ENCODE measurements at regions not wholly inside any gene's neighbourhood (a gene's known extent, or its start where the extent isn't known, plus 50 kb on each side); places are given as distances from the start of the nearest gene placed in this dataset.

GRCh38 chr2:62576276-62576939 is 70.4 kb upstream of the TMEM17 start:
- no peak overlapping the region for H3K4me3 ChIP-seq (ENCODE audit: low read depth, low read length)
- no peaks in the 10 kb centered on the region for H3K36me3 ChIP-seq (ENCODE audit: control insufficient read depth in 2 of 2, insufficient read depth in 1 of 2, low read length in 2 of 2)
- ChIA-PET POLR2A (no interaction called here), CTCF (interaction anchor here (0.6 kb wide), 1 partner anchor 120 kb away, joined by 4 read pairs; no protein-coding TSS in a partner anchor)
- TF ChIP-seq YY2 (tag by site-specific recombination; IDR thresholded peaks at IDR 0.05), result no peak
- H3K27ac ChIP-seq (ENCODE audit: extremely low read depth, low read depth, low read length), result no peak overlapping the region
- H3K9me3 ChIP-seq (ENCODE audit: control insufficient read depth, insufficient read depth, low read depth, low read length), result no peaks in the 10 kb centered on the region
- no peaks in the 10 kb centered on the region for H3K4me1 ChIP-seq (ENCODE audit: control insufficient read depth, insufficient read depth, low read length)

- Histone ChIP-seq H3K27ac (ENCODE audit: extremely low read depth, low read depth, low read length) (no peak overlapping the region), H3K9me3 (ENCODE audit: control insufficient read depth, insufficient read depth, low read depth, low read length) (no peaks in the 10 kb centered on the region), H3K36me3 (ENCODE audit: control insufficient read depth in 2 of 2, insufficient read depth in 1 of 2, low read length in 2 of 2) (no peaks in the 10 kb centered on the region), H3K4me3 (ENCODE audit: low read depth, low read length) (no peak overlapping the region), H3K4me1 (ENCODE audit: control insufficient read depth, insufficient read depth, low read length) (peaks cover 7% of the 10 kb centered on the region; the same call in 1 of the 2 replicates)
- TF ChIP-seq ZNF266 (tag by site-specific recombination; IDR thresholded peaks at IDR 0.05; ENCODE audit: low read depth), result no peak
- no peak for TF ChIP-seq ZNF660 (tag by site-specific recombination; IDR thresholded peaks at IDR 0.05)
- no peak for TF ChIP-seq ZNF292 (tag by site-specific recombination; IDR thresholded peaks at IDR 0.05; ENCODE audit: borderline replicate concordance, low read depth)
- TF ChIP-seq ZNF133 (tag by site-specific recombination; IDR thresholded peaks at IDR 0.05), result no peak
- no peak for TF ChIP-seq ZBTB1 (tag by site-specific recombination; IDR thresholded peaks at IDR 0.05)
- TF ChIP-seq KLF8 (tag by site-specific recombination; IDR thresholded peaks at IDR 0.05), result no peak
- TF ChIP-seq ZNF530 (tag by site-specific recombination; IDR thresholded peaks at IDR 0.05; ENCODE audit: low read depth), result no peak
- no peak for TF ChIP-seq INSM2 (tag by site-specific recombination; IDR thresholded peaks at IDR 0.05)
- no peak for TF ChIP-seq ZNF707 (tag by site-specific recombination; IDR thresholded peaks at IDR 0.05)
- no peak for TF ChIP-seq ZNF610 (tag by site-specific recombination; IDR thresholded peaks at IDR 0.05; ENCODE audit: borderline replicate concordance)
- no peak for TF ChIP-seq TSHZ1 (tag by site-specific recombination; IDR thresholded peaks at IDR 0.05; ENCODE audit: borderline replicate concordance)
- TF ChIP-seq AEBP2 (tag by site-specific recombination; IDR thresholded peaks at IDR 0.05; ENCODE audit: borderline replicate concordance), result no peak
- no peak for TF ChIP-seq ZNF514 (tag by site-specific recombination; IDR thresholded peaks at IDR 0.05)
- no peak for TF ChIP-seq ZNF138 (tag by site-specific recombination; IDR thresholded peaks at IDR 0.05; ENCODE audit: borderline replicate concordance)
- TF ChIP-seq KLF16 (tag by site-specific recombination; IDR thresholded peaks at IDR 0.05), result no peak
- no peak for TF ChIP-seq IKZF3 (tag by site-specific recombination; IDR thresholded peaks at IDR 0.05)
- no peak for TF ChIP-seq PRDM2 (tag by site-specific recombination; IDR thresholded peaks at IDR 0.05; ENCODE audit: borderline replicate concordance)
- no peak for TF ChIP-seq ZNF112 (tag by site-specific recombination; IDR thresholded peaks at IDR 0.05)
- POLR2A ChIA-PET, result no interaction called here
- CTCF ChIA-PET, result no interaction called here
Observed at GRCh38 chr2:62573936-62574335, 67.9 kb upstream of the TMEM17 start.

All from HEK293 (cell line).